Neural cell (in vitro differentiated cells): ENCODE measurements at regions not wholly inside any gene's neighbourhood (a gene's known extent, or its start where the extent isn't known, plus 50 kb on each side); places are given as distances from the start of the nearest gene placed in this dataset.

Experiments
- H2AFZ ChIP-seq: fragments of 200-600, 300-800 bp; sonication (generic), shearing (Covaris generic); 2 replicates; pipeline ENCODE4 v1.6.0; 2014; ENCODE audit warnings: low read depth, mild to moderate bottlenecking, antibody characterized with exemption, low read length, moderate library complexity
- H3F3A ChIP-seq: fragments of 200-600 bp; shearing (Covaris generic); 2 replicates; pipeline ENCODE4 v1.6.1; 2016; ENCODE audit warnings: mild to moderate bottlenecking, moderate library complexity, mixed read lengths, antibody characterized with exemption, low read length; ENCODE audit not compliant: insufficient read depth, poor library complexity, severe bottlenecking
- H3K27ac ChIP-seq: fragments of 200-600, 300-800 bp; sonication (generic), shearing (Covaris generic); 2 replicates; pipeline ENCODE4 v1.5.1; 2014; ENCODE audit warnings: mild to moderate bottlenecking, low read length, moderate library complexity
- H3K27me3 ChIP-seq: fragments of 300-800, 200-600 bp; sonication (generic), shearing (Covaris generic); 2 replicates; pipeline ENCODE4 v1.6.0; 2014; ENCODE audit warnings: mild to moderate bottlenecking, low read depth, low read length, moderate library complexity; ENCODE audit not compliant: insufficient read depth
- H3K36me3 ChIP-seq: fragments of 300-800, 200-600 bp; sonication (generic), shearing (Covaris generic); 2 replicates; pipeline ENCODE4 v1.5.1; 2014; ENCODE audit warnings: mild to moderate bottlenecking, antibody characterized with exemption, low read length, moderate library complexity; ENCODE audit not compliant: insufficient read depth
- H3K4me2 ChIP-seq: fragments of 300-800, 200-600 bp; sonication (generic), shearing (Covaris generic); 2 replicates; pipeline ENCODE4 v1.6.0; 2014; ENCODE audit warnings: mild to moderate bottlenecking, low read length
- H3K4me3 ChIP-seq: fragments of 300-800, 200-600 bp; sonication (generic), shearing (Covaris generic); 2 replicates; pipeline ENCODE4 v1.5.1; 2014; ENCODE audit warnings: mild to moderate bottlenecking, low read length, moderate library complexity
- H3K79me2 ChIP-seq: fragments of 200-600 bp; shearing (Covaris generic); replicated peaks from 2 replicates; pipeline ENCODE4 v1.6.0; 2014; ENCODE audit warnings: mild to moderate bottlenecking, low read length, moderate library complexity; ENCODE audit not compliant: insufficient read depth
- H3K9ac ChIP-seq: fragments of 300-800, 200-600 bp; sonication (generic), shearing (Covaris generic); 2 replicates; pipeline ENCODE4 v1.6.1; 2016; ENCODE audit warnings: mild to moderate bottlenecking, low read length, mixed read lengths
- H3K9me2 ChIP-seq: fragments of 200-600 bp; shearing (Covaris generic); 2 replicates; pipeline ENCODE4 v1.6.1; 2016; ENCODE audit warnings: mild to moderate bottlenecking, low read length, mixed read lengths; ENCODE audit not compliant: insufficient read depth
- H3K9me3 ChIP-seq: fragments of 200-600, 300-800 bp; sonication (generic), shearing (Covaris generic); 2 replicates; pipeline ENCODE4 v1.6.1; 2016; ENCODE audit warnings: mild to moderate bottlenecking, mixed run types, low read length, moderate library complexity, mixed read lengths
- H4K20me1 ChIP-seq: fragments of 200-600 bp; shearing (Covaris generic); 2 replicates; pipeline ENCODE4 v1.6.1; 2016; ENCODE audit warnings: mild to moderate bottlenecking, mixed run types; ENCODE audit not compliant: insufficient read depth
- CTCF ChIP-seq: fragments of 450-650 bp; IDR thresholded peaks from 2 replicates; pipeline ENCODE4 v1.5.1; 2014; ENCODE audit warnings: antibody characterized with exemption, mild to moderate bottlenecking, moderate library complexity; ENCODE audit not compliant: poor library complexity, severe bottlenecking
- EP300 ChIP-seq: fragments of 450-650 bp; conservative IDR thresholded peaks from 2 replicates; pipeline ENCODE4 v1.6.1; 2014; ENCODE audit warnings: antibody characterized with exemption, mild to moderate bottlenecking, moderate library complexity; ENCODE audit not compliant: poor library complexity, severe bottlenecking
- EZH2 ChIP-seq: fragments of 200-600, 300-800 bp; shearing (Covaris generic), sonication (generic); IDR thresholded peaks from 2 replicates; pipeline ENCODE4 v1.6.1; 2014; ENCODE audit warnings: antibody characterized with exemption, low read length, borderline replicate concordance, mild to moderate bottlenecking; ENCODE audit not compliant: insufficient read depth, poor library complexity, severe bottlenecking
- MXI1 ChIP-seq: fragments of 450-650 bp; conservative IDR thresholded peaks from 2 replicates; pipeline ENCODE4 v1.6.1; 2014; ENCODE audit warnings: antibody characterized with exemption, mild to moderate bottlenecking; ENCODE audit not compliant: poor library complexity, severe bottlenecking
- POLR2AphosphoS5 ChIP-seq: IDR thresholded peaks from 2 replicates; pipeline ENCODE4 v1.6.1; 2012
- RAD21 ChIP-seq: fragments of 450-650 bp; conservative IDR thresholded peaks from 2 replicates; pipeline ENCODE4 v1.6.1; 2014; ENCODE audit warnings: antibody characterized with exemption, mild to moderate bottlenecking, moderate library complexity
- REST ChIP-seq: IDR thresholded peaks from 2 replicates; pipeline ENCODE4 v1.6.1; 2012; ENCODE audit warnings: borderline replicate concordance
- SMC3 ChIP-seq: fragments of 450-650 bp; conservative IDR thresholded peaks from 2 replicates; pipeline ENCODE4 v1.6.1; 2014; ENCODE audit warnings: antibody characterized with exemption, mild to moderate bottlenecking, moderate library complexity; ENCODE audit not compliant: poor library complexity
- TAF1 ChIP-seq: IDR thresholded peaks from 2 replicates; pipeline ENCODE4 v1.6.1; 2012; ENCODE audit warnings: low read depth

- no peak overlapping the region for H3K9ac ChIP-seq
- no peaks in the 10 kb centered on the region for H3K27me3 ChIP-seq
Measured at GRCh38 chr9:2407450-2407849, 214.1 kb upstream of the VLDLR start.

GRCh38 chr9:2411459-2412215 is 209.9 kb upstream of the VLDLR start:
- no peaks in the 10 kb centered on the region for H3K79me2 ChIP-seq
- no peaks in the 10 kb centered on the region for H3K9me3 ChIP-seq
- H3K27ac ChIP-seq, result no peak overlapping the region
- no peaks in the 10 kb centered on the region for H3K9me2 ChIP-seq
- no peak overlapping the region for H3K4me3 ChIP-seq
- no peak overlapping the region for H2AFZ ChIP-seq
- no peaks in the 10 kb centered on the region for H3K27me3 ChIP-seq
- H3K36me3 ChIP-seq, result no peaks in the 10 kb centered on the region
- no peak overlapping the region for H3K4me2 ChIP-seq
- no peak overlapping the region for H3K9ac ChIP-seq
- H3F3A ChIP-seq, result no peaks in the 10 kb centered on the region
- no peaks in the 10 kb centered on the region for H4K20me1 ChIP-seq
- no peak for TF ChIP-seq RAD21
- TF ChIP-seq CTCF, result no peak
- no peak for TF ChIP-seq REST
- TF ChIP-seq SMC3, result no peak
- TF ChIP-seq TAF1, result no peak

More at GRCh38 chr9:2407450-2407849, 214.1 kb upstream of the VLDLR start:
- no peaks in the 10 kb centered on the region for H3F3A ChIP-seq
- no peak overlapping the region for H2AFZ ChIP-seq
- H4K20me1 ChIP-seq, result no peaks in the 10 kb centered on the region
- no peaks in the 10 kb centered on the region for H3K36me3 ChIP-seq
- H3K9me3 ChIP-seq, result no peaks in the 10 kb centered on the region
- H3K79me2 ChIP-seq, result no peaks in the 10 kb centered on the region
- no peaks in the 10 kb centered on the region for H3K9me2 ChIP-seq
- H3K27ac ChIP-seq, result no peak overlapping the region
- H3K4me3 ChIP-seq, result no peak overlapping the region
- H3K4me2 ChIP-seq, result no peak overlapping the region
- no peak for TF ChIP-seq REST
- no peak for TF ChIP-seq RAD21
- TF ChIP-seq EZH2, result no peak
- no peak for TF ChIP-seq SMC3
- no peak for TF ChIP-seq TAF1
- TF ChIP-seq POLR2AphosphoS5, result no peak
- TF ChIP-seq EP300, result no peak
- no peak for TF ChIP-seq CTCF
- no peak for TF ChIP-seq MXI1
